PC-9 (cell line): ENCODE measurements at regions not wholly inside any gene's neighbourhood (a gene's known extent, or its start where the extent isn't known, plus 50 kb on each side); places are given as distances from the start of the nearest gene placed in this dataset.

Source experiments
- EZH2 ChIP-seq: fragments of 200-600 bp; sonication (generic); IDR thresholded peaks from 2 replicates; pipeline ENCODE4 v1.8.0; 2017; ENCODE audit warnings: antibody characterized with exemption, low read depth
- TF ChIP-seq, protein P1 (sequence below): fragments of 200-600 bp; sonication (generic); conservative IDR thresholded peaks from 2 replicates; pipeline ENCODE4 v1.6.1; 2017; ENCODE audit warnings: mixed run types, antibody characterized with exemption, mild to moderate bottlenecking, moderate library complexity

DNA sequence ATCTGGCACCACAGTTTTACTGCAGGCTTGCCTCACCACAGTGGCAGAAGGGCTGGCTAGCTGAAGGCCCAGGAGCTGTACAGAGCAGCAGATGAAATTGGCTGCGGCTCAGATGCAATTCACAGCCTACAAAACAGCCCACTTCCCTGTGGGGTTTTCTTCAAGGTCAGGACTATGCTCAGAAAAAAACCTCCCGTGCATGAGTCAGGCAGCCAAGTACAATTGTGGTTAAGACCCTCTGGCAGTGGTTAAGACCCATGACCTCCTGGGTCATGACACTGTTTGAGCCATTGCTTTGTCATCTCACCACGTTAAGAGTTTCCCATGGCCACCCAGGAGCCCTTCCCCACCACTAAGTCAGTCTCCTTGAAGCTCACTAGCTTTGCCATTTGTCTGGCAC lies 276.3 kb downstream of the HNRNPD start:
- TF ChIP-seq, protein P1, sequence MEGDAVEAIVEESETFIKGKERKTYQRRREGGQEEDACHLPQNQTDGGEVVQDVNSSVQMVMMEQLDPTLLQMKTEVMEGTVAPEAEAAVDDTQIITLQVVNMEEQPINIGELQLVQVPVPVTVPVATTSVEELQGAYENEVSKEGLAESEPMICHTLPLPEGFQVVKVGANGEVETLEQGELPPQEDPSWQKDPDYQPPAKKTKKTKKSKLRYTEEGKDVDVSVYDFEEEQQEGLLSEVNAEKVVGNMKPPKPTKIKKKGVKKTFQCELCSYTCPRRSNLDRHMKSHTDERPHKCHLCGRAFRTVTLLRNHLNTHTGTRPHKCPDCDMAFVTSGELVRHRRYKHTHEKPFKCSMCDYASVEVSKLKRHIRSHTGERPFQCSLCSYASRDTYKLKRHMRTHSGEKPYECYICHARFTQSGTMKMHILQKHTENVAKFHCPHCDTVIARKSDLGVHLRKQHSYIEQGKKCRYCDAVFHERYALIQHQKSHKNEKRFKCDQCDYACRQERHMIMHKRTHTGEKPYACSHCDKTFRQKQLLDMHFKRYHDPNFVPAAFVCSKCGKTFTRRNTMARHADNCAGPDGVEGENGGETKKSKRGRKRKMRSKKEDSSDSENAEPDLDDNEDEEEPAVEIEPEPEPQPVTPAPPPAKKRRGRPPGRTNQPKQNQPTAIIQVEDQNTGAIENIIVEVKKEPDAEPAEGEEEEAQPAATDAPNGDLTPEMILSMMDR = no peak
- no peak for TF ChIP-seq EZH2
